ENCODE measurements at regions not wholly inside any gene's neighbourhood (a gene's known extent, or its start where the extent isn't known, plus 50 kb on each side); places are given as distances from the start of the nearest gene placed in this dataset.

DNA sequence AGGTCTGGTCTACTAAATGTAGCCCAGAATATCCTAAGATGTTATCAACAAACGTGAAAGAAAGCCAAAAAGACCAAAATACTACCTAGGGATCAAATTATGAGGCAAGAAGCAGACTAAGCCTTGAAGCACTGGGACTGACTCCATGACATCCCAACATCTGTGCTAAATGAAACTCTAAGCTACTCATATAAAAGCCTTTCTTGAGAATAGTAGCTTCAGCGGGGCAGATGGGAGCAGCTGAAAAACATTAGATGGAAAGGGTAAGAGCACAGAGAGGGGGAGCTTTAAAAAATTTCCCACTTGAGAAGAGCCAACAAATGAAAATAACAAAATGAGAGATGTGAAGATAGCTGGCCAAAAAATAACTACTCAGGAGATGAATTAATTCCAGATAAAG is 81.7 kb downstream of the MAD2L1 start:
- H3K4me3 Mint-ChIP-seq: no peak overlapping the region
- H3K27me3 Mint-ChIP-seq: peaks cover 0 to 5% (median 0%) of the 10 kb centered on the region in 5 donors
- H3K27me3 ChIP-seq (ENCODE audit: control insufficient read depth in 2 of 2, insufficient read depth in 2 of 2, low read length in 2 of 2): no peaks in the 10 kb centered on the region
- intact Hi-C loops (cut with micrococcal nuclease): no loop called here
- ChIA-PET CTCF (no interaction called here), POLR2A (no interaction called here)
- no peak for DNase-seq
- no peaks in the 10 kb centered on the region for H3K9me3 ChIP-seq (ENCODE audit: control insufficient read depth in 2 of 3, low read length in 3 of 3)
- ATAC-seq: no peak
- H3K27ac Mint-ChIP-seq: no peak overlapping the region
- peaks cover 0 to 4% (median 0%) of the 10 kb centered on the region in 11 donors for H3K9me3 Mint-ChIP-seq
- H3K27ac ChIP-seq (ENCODE audit: low read depth, low read length): no peak overlapping the region
- no peaks in the 10 kb centered on the region for H3K4me1 Mint-ChIP-seq
- no peaks in the 10 kb centered on the region for H3K36me3 ChIP-seq (ENCODE audit: control insufficient read depth in 2 of 3, insufficient read depth in 3 of 3, low read length in 3 of 3)
- H3K4me1 ChIP-seq (ENCODE audit: control insufficient read depth in 2 of 2, insufficient read depth in 2 of 2, low read length in 2 of 2): no peaks in the 10 kb centered on the region
- H3K4me3 ChIP-seq (ENCODE audit: low read length): no peak overlapping the region
- no peaks in the 10 kb centered on the region for H3K36me3 Mint-ChIP-seq

DNA sequence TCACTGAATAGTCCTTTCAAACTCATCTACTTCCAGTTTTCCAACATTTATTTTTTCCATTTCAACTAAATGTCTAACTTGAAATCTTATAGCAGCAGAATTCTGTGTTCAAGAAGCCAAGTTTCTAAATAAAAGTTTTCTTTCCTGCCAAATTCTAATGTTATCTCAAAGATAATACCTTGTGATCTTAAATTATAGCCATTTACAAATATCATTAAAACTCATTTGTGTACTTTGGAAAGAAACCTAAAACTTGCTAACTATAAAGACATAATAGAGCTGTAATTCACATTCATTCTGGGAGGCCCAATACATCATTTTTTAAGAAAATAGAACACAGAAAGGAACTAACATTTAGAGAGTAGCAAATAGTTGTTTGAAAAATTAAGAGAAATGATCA is 83.9 kb downstream of the MAD2L1 start:
- Mint-ChIP-seq H3K27ac (no peak overlapping the region), H3K27me3 (peaks cover 0 to 8% (median 0%) of the 10 kb centered on the region in 5 donors), H3K9me3 (peaks cover 0 to 4% (median 0%) of the 10 kb centered on the region in 11 donors), H3K4me1 (no peaks in the 10 kb centered on the region), H3K4me3 (no peak overlapping the region), H3K36me3 (no peaks in the 10 kb centered on the region)
- Histone ChIP-seq H3K4me3 (ENCODE audit: low read length) (no peak overlapping the region), H3K9me3 (ENCODE audit: control insufficient read depth in 2 of 3, low read length in 3 of 3) (no peaks in the 10 kb centered on the region), H3K27ac (ENCODE audit: low read depth, low read length) (no peak overlapping the region), H3K27me3 (ENCODE audit: control insufficient read depth in 2 of 2, insufficient read depth in 2 of 2, low read length in 2 of 2) (no peaks in the 10 kb centered on the region), H3K36me3 (ENCODE audit: control insufficient read depth in 2 of 3, insufficient read depth in 3 of 3, low read length in 3 of 3) (no peaks in the 10 kb centered on the region), H3K4me1 (ENCODE audit: control insufficient read depth in 2 of 2, insufficient read depth in 2 of 2, low read length in 2 of 2) (no peaks in the 10 kb centered on the region)
- intact Hi-C loops (cut with micrococcal nuclease): no loop called here
- ATAC-seq (no peak), DNase-seq (no peak)
- CTCF ChIA-PET: no interaction called here
- POLR2A ChIA-PET: no interaction called here

DNA sequence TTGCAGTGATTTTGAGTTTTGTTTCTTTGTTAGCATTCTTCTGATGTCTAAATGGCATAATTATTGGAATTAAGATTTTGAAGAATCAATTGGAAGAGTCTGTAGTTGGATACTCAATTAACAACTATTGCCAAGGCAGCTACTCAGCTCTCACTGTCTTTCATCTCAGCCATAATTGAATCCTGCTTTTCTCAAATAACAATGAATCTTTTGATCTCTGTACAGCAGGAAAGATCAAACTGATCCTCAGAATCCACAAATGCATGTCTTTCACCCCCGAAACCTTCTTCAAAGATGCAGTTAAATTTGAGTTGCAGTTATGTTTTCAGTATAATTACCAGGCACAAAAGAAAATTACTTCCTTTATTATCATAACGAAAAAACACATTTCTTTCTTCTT is 86.2 kb downstream of the MAD2L1 start:
- no peaks in the 10 kb centered on the region for H3K36me3 ChIP-seq (ENCODE audit: control insufficient read depth in 2 of 3, insufficient read depth in 3 of 3, low read length in 3 of 3)
- intact Hi-C loops (cut with micrococcal nuclease): no loop called here
- no peaks in the 10 kb centered on the region for H3K27me3 ChIP-seq (ENCODE audit: control insufficient read depth in 2 of 2, insufficient read depth in 2 of 2, low read length in 2 of 2)
- Mint-ChIP-seq H3K27ac (no peak overlapping the region), H3K4me3 (no peak overlapping the region), H3K4me1 (no peaks in the 10 kb centered on the region), H3K36me3 (no peaks in the 10 kb centered on the region), H3K27me3 (peaks cover 0 to 5% (median 0%) of the 10 kb centered on the region in 5 donors), H3K9me3 (peaks cover 0 to 2% (median 0%) of the 10 kb centered on the region in 11 donors)
- ChIA-PET CTCF (no interaction called here), POLR2A (no interaction called here)
- H3K4me3 ChIP-seq (ENCODE audit: low read length): no peak overlapping the region
- no peak for DNase-seq
- no peaks in the 10 kb centered on the region for H3K4me1 ChIP-seq (ENCODE audit: control insufficient read depth in 2 of 2, insufficient read depth in 2 of 2, low read length in 2 of 2)
- no peak for ATAC-seq
- no peak overlapping the region for H3K27ac ChIP-seq (ENCODE audit: low read depth, low read length)
- no peaks in the 10 kb centered on the region for H3K9me3 ChIP-seq (ENCODE audit: control insufficient read depth in 2 of 3, low read length in 3 of 3)

DNA sequence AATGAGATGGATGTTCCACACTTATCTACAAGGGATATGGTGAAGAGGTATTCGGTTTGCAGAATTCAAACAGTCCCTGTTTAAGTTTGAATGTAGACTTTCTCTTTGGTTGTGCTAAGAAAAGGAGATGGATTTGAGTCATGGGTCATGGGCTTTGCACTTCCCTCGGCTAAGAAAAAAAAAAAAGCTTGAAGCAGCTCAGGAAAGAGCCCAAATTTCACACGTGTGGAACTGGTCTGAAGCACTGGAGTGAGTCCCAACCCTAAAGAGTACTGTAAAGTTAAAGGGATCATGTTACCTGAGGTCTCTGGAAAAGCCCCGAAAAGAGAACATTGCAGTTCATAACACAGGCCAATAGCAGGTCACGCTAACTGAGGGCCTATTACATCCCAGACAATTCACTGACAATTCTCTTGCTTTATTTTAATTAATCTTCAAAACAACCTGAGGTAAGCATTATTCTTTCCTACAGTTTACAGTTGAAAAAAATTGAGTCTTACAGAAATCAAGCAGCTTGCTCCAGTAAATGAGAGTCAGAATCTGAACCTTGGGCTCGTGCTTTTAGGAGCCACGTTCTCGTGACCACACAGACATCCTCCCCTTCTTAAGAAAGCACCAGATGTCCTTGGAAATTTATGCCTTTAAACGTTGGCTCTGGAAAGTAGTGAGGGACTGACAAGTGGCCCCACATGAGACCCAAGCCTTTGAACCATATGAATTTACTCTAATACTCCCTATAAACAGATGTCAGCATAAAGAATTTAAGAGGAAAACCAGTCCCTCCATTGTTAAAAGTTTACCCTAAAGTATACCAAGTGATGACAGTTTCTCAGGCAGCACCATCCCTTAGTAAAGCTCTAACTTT is 89.3 kb downstream of the MAD2L1 start:
- DNase-seq (no peak), ATAC-seq (no peak)
- Mint-ChIP-seq H3K27ac (no peak overlapping the region), H3K36me3 (no peaks in the 10 kb centered on the region), H3K9me3 (peaks cover 0 to 2% (median 0%) of the 10 kb centered on the region in 11 donors), H3K4me3 (no peak overlapping the region), H3K4me1 (no peaks in the 10 kb centered on the region), H3K27me3 (peaks cover 0 to 15% (median 9%) of the 10 kb centered on the region in 5 donors)
- H3K27ac ChIP-seq (ENCODE audit: low read depth, low read length): no peak overlapping the region
- H3K36me3 ChIP-seq (ENCODE audit: control insufficient read depth in 2 of 3, insufficient read depth in 3 of 3, low read length in 3 of 3): no peaks in the 10 kb centered on the region
- intact Hi-C loops (cut with micrococcal nuclease): no loop called here
- no peaks in the 10 kb centered on the region for H3K4me1 ChIP-seq (ENCODE audit: control insufficient read depth in 2 of 2, insufficient read depth in 2 of 2, low read length in 2 of 2)
- no peaks in the 10 kb centered on the region for H3K9me3 ChIP-seq (ENCODE audit: control insufficient read depth in 2 of 3, low read length in 3 of 3)
- ChIA-PET POLR2A (no interaction called here), CTCF (no interaction called here)
- no peaks in the 10 kb centered on the region for H3K27me3 ChIP-seq (ENCODE audit: control insufficient read depth in 2 of 2, insufficient read depth in 2 of 2, low read length in 2 of 2)
- no peak overlapping the region for H3K4me3 ChIP-seq (ENCODE audit: low read length)

DNA sequence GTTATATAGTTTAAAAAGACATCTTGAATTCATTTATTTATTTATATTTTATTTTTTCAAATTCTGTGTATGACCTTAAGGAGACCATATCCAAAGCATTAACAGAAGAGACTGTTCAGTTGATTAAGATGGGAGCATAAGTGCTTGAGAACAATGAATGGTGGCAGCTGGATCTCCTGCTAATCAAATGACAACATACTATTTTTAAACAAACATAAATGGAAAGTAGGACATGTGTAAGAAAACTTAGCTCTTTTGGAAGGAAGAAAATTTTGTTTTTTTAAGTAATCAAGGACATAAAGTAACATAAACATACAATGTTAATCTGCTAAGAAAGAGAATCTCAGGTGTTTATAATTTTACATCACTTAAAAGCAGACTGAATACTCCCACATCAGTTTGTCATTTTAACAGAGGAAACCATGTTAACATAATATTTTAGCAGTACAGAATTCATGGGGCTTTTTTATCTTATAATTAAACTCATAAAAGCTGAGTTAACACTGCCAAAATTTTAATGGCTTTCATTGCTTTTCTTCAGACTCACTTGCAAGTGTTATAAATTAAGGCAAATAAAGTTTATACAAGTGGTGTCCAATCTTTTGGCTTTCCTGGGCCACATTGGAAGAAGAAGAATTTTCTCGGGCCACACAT is 95.1 kb downstream of the MAD2L1 start:
- H3K27me3 ChIP-seq (ENCODE audit: control insufficient read depth in 2 of 2, insufficient read depth in 2 of 2, low read length in 2 of 2): no peaks in the 10 kb centered on the region
- ChIA-PET POLR2A (no interaction called here), CTCF (no interaction called here)
- intact Hi-C loops (cut with micrococcal nuclease): no loop called here
- H3K4me1 ChIP-seq (ENCODE audit: control insufficient read depth in 2 of 2, insufficient read depth in 2 of 2, low read length in 2 of 2): no peaks in the 10 kb centered on the region
- Mint-ChIP-seq H3K36me3 (no peaks in the 10 kb centered on the region), H3K27ac (no peak overlapping the region), H3K4me1 (no peaks in the 10 kb centered on the region), H3K9me3 (peaks cover 0 to 2% (median 0%) of the 10 kb centered on the region in 11 donors), H3K4me3 (no peak overlapping the region), H3K27me3 (peaks cover 1 to 19% (median 10%) of the 10 kb centered on the region in 5 donors)
- ATAC-seq: no peak
- H3K9me3 ChIP-seq (ENCODE audit: control insufficient read depth in 2 of 3, low read length in 3 of 3): no peaks in the 10 kb centered on the region
- H3K36me3 ChIP-seq (ENCODE audit: control insufficient read depth in 2 of 3, insufficient read depth in 3 of 3, low read length in 3 of 3): no peaks in the 10 kb centered on the region
- no peak overlapping the region for H3K4me3 ChIP-seq (ENCODE audit: low read length)
- H3K27ac ChIP-seq (ENCODE audit: low read depth, low read length): no peak overlapping the region
- no peak for DNase-seq

GRCh38 chr4:119962631-119963030 is 104.0 kb downstream of the MAD2L1 start:
- Mint-ChIP-seq H3K4me1 (no peaks in the 10 kb centered on the region), H3K9me3 (peaks cover 0 to 2% (median 0%) of the 10 kb centered on the region in 11 donors), H3K27ac (no peak overlapping the region), H3K36me3 (no peaks in the 10 kb centered on the region), H3K4me3 (no peak overlapping the region), H3K27me3 (peaks cover 4 to 15% (median 11%) of the 10 kb centered on the region in 5 donors)
- ATAC-seq: no peak
- no peaks in the 10 kb centered on the region for H3K36me3 ChIP-seq (ENCODE audit: control insufficient read depth in 2 of 3, insufficient read depth in 3 of 3, low read length in 3 of 3)
- intact Hi-C loops (cut with micrococcal nuclease): no loop called here
- H3K9me3 ChIP-seq (ENCODE audit: control insufficient read depth in 2 of 3, low read length in 3 of 3): no peaks in the 10 kb centered on the region
- H3K27ac ChIP-seq (ENCODE audit: low read depth, low read length): no peak overlapping the region
- no peak for DNase-seq
- H3K4me1 ChIP-seq (ENCODE audit: control insufficient read depth in 2 of 2, insufficient read depth in 2 of 2, low read length in 2 of 2): no peaks in the 10 kb centered on the region
- ChIA-PET CTCF (no interaction called here), POLR2A (no interaction called here)
- no peak overlapping the region for H3K4me3 ChIP-seq (ENCODE audit: low read length)
- H3K27me3 ChIP-seq (ENCODE audit: control insufficient read depth in 2 of 2, insufficient read depth in 2 of 2, low read length in 2 of 2): no peaks in the 10 kb centered on the region

DNA sequence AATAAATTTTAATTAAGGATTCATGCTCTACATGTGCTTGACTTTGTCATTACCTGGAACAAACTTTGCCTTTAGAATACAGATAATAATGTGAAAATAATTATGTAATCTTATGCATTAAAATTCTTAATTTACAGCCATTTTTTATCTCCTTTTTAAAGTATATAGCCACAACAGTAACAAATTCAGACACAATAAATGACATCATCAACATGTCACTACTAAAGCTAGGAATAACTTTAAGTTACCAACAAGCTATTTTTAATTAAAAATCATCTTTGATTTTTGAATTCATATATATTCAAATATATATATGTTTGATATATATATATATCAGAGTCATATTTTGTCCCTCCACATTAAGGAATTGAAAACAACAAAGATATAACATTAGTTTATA is 107.7 kb downstream of the MAD2L1 start:
- peaks cover 0 to 6% (median 0%) of the 10 kb centered on the region in 5 donors for H3K36me3 Mint-ChIP-seq
- ATAC-seq (no peak), DNase-seq (no peak)
- intact Hi-C loops (cut with micrococcal nuclease): no loop called here
- no peak overlapping the region for H3K27ac ChIP-seq (ENCODE audit: low read depth, low read length)
- H3K4me1 Mint-ChIP-seq: no peaks in the 10 kb centered on the region
- no peaks in the 10 kb centered on the region for H3K36me3 ChIP-seq (ENCODE audit: control insufficient read depth in 2 of 3, insufficient read depth in 3 of 3, low read length in 3 of 3)
- no peak overlapping the region for H3K27ac Mint-ChIP-seq
- no peaks in the 10 kb centered on the region for H3K27me3 ChIP-seq (ENCODE audit: control insufficient read depth in 2 of 2, insufficient read depth in 2 of 2, low read length in 2 of 2)
- no peaks in the 10 kb centered on the region for H3K9me3 ChIP-seq (ENCODE audit: control insufficient read depth in 2 of 3, low read length in 3 of 3)
- ChIA-PET POLR2A (no interaction called here), CTCF (no interaction called here)
- no peaks in the 10 kb centered on the region for H3K4me1 ChIP-seq (ENCODE audit: control insufficient read depth in 2 of 2, insufficient read depth in 2 of 2, low read length in 2 of 2)
- H3K9me3 Mint-ChIP-seq: peaks cover 0 to 25% (median 6%) of the 10 kb centered on the region in 11 donors
- no peak overlapping the region for H3K4me3 ChIP-seq (ENCODE audit: low read length)
- H3K4me3 Mint-ChIP-seq: no peak overlapping the region
- H3K27me3 Mint-ChIP-seq: peaks cover 4 to 10% (median 9%) of the 10 kb centered on the region in 5 donors

Data from naive thymus-derived CD4-positive, alpha-beta T cell (primary cell).